Neural progenitor cell (in vitro differentiated cells): ENCODE measurements at regions not wholly inside any gene's neighbourhood (a gene's known extent, or its start where the extent isn't known, plus 50 kb on each side); places are given as distances from the start of the nearest gene placed in this dataset.

ENCODE experiments used
- DNase-seq: peaks from one replicate; pipeline ENCODE4 v3.0.0-alpha.2; 2016; ENCODE audit warnings: low spot score
- H2AFZ ChIP-seq: fragments of 200-600 bp; sonication (generic); replicated peaks from 2 replicates; pipeline ENCODE4 v1.6.1; 2016; ENCODE audit warnings: antibody characterized with exemption
- H3F3A ChIP-seq: fragments of 200-600 bp; sonication (generic); 2 replicates; pipeline ENCODE4 v1.6.1; 2016; ENCODE audit warnings: antibody characterized with exemption, low read depth
- H3K27ac ChIP-seq: fragments of 200-600 bp; sonication (generic); 2 replicates; pipeline ENCODE4 v1.5.1; 2016; ENCODE audit warnings: mild to moderate bottlenecking
- H3K27me3 ChIP-seq: fragments of 200-600 bp; sonication (generic); 2 replicates; pipeline ENCODE4 v1.6.1; 2016; ENCODE audit warnings: mild to moderate bottlenecking, moderate library complexity
- H3K36me3 ChIP-seq: fragments of 200-600 bp; sonication (generic); 2 replicates; pipeline ENCODE4 v1.5.1; 2016
- H3K4me1 ChIP-seq: fragments of 200-600 bp; sonication (generic); 2 replicates; pipeline ENCODE4 v1.6.1; 2016; ENCODE audit warnings: mixed run types
- H3K4me2 ChIP-seq: fragments of 200-600 bp; sonication (generic); 2 replicates; pipeline ENCODE4 v1.6.1; 2016
- H3K4me3 ChIP-seq: fragments of 200-600 bp; sonication (generic); 2 replicates; pipeline ENCODE4 v1.5.1; 2016
- H3K79me2 ChIP-seq: fragments of 200-600 bp; sonication (generic); 2 replicates; pipeline ENCODE4 v1.6.1; 2016; ENCODE audit warnings: low read depth
- H3K9ac ChIP-seq: fragments of 200-600 bp; sonication (generic); 2 replicates; pipeline ENCODE4 v1.6.1; 2016
- H3K9me3 ChIP-seq: fragments of 200-600 bp; sonication (generic); 2 replicates; pipeline ENCODE4 v1.5.1; 2016; ENCODE audit warnings: low read depth
- H4K20me1 ChIP-seq: fragments of 200-600 bp; sonication (generic); 2 replicates; pipeline ENCODE4 v1.6.1; 2016; ENCODE audit warnings: low read depth
- H3K27ac Mint-ChIP-seq: 3 replicates; pipeline ENCODE4 v1.8.0; 2021; ENCODE audit warnings: mixed read lengths
- H3K27me3 Mint-ChIP-seq: 2 replicates; pipeline ENCODE4 v1.8.0; 2022; ENCODE audit warnings: low read depth, mild to moderate bottlenecking, inconsistent platforms, moderate library complexity, mixed read lengths; ENCODE audit not compliant: insufficient read depth
- H3K36me3 Mint-ChIP-seq: 3 replicates; pipeline ENCODE4 v1.8.0; 2021; ENCODE audit warnings: mixed read lengths
- H3K4me1 Mint-ChIP-seq: 3 replicates; pipeline ENCODE4 v1.8.0; 2021; ENCODE audit warnings: mixed read lengths
- H3K4me3 Mint-ChIP-seq: 3 replicates; pipeline ENCODE4 v1.8.0; 2021; ENCODE audit warnings: mild to moderate bottlenecking, moderate library complexity, mixed read lengths
- H3K9me3 Mint-ChIP-seq: 3 replicates; pipeline ENCODE4 v1.8.0; 2020; ENCODE audit warnings: mixed read lengths
- CTCF ChIP-seq: fragments of 200-600 bp; sonication (generic); IDR thresholded peaks from 2 replicates; pipeline ENCODE4 v1.5.1; 2017; ENCODE audit warnings: antibody characterized with exemption, mild to moderate bottlenecking
- EZH2 ChIP-seq: fragments of 200-600 bp; sonication (generic); IDR thresholded peaks from 2 replicates; pipeline ENCODE4 v1.6.1; 2017; ENCODE audit warnings: antibody characterized with exemption, mild to moderate bottlenecking, moderate library complexity
- EZH2phosphoT487 ChIP-seq: fragments of 200-600 bp; sonication (generic); IDR thresholded peaks from 2 replicates; pipeline ENCODE4 v1.6.1; 2017; ENCODE audit warnings: antibody characterized with exemption

- no peaks in the 10 kb centered on the region for H3F3A ChIP-seq
- H3K27me3 Mint-ChIP-seq = no peaks in the 10 kb centered on the region
- H3K9me3 ChIP-seq = no peaks in the 10 kb centered on the region
- H3K36me3 Mint-ChIP-seq = no peaks in the 10 kb centered on the region
- no peaks in the 10 kb centered on the region for H4K20me1 ChIP-seq
- no peak for DNase-seq
- no peaks in the 10 kb centered on the region for H3K79me2 ChIP-seq
- H3K27me3 ChIP-seq = no peaks in the 10 kb centered on the region
- H3K9me3 Mint-ChIP-seq = no peaks in the 10 kb centered on the region
- no peak overlapping the region for H3K9ac ChIP-seq
- H3K4me1 ChIP-seq = no peaks in the 10 kb centered on the region
- H3K27ac ChIP-seq = no peak overlapping the region
- H3K27ac Mint-ChIP-seq = no peak overlapping the region
- H3K4me3 ChIP-seq = no peak overlapping the region
- H3K36me3 ChIP-seq = no peaks in the 10 kb centered on the region
- no peaks in the 10 kb centered on the region for H3K4me1 Mint-ChIP-seq
- TF ChIP-seq EZH2 = no peak
- TF ChIP-seq EZH2phosphoT487 = no peak
- TF ChIP-seq CTCF = no peak
- H3K4me3 Mint-ChIP-seq = no peak overlapping the region
- no peak overlapping the region for H2AFZ ChIP-seq
- no peak overlapping the region for H3K4me2 ChIP-seq
Observed at GRCh38 chr6:144911322-144911721, 626.2 kb downstream of the UTRN start.

- DNase-seq = no peak
- no peak overlapping the region for H3K9ac ChIP-seq
- TF ChIP-seq CTCF (no peak), EZH2phosphoT487 (no peak), EZH2 (no peak)
- H3K9me3 ChIP-seq = no peaks in the 10 kb centered on the region
- Mint-ChIP-seq H3K27ac (peak overlapping the region; percentile 17), H3K9me3 (no peaks in the 10 kb centered on the region), H3K4me3 (no peak overlapping the region), H3K4me1 (no peaks in the 10 kb centered on the region), H3K36me3 (no peaks in the 10 kb centered on the region), H3K27me3 (no peaks in the 10 kb centered on the region)
- no peak overlapping the region for H2AFZ ChIP-seq
- no peaks in the 10 kb centered on the region for H3F3A ChIP-seq
- H3K4me1 ChIP-seq = no peaks in the 10 kb centered on the region
- no peaks in the 10 kb centered on the region for H3K79me2 ChIP-seq
- no peak overlapping the region for H3K4me3 ChIP-seq
- no peaks in the 10 kb centered on the region for H3K36me3 ChIP-seq
- H3K4me2 ChIP-seq = no peak overlapping the region
- H4K20me1 ChIP-seq = no peaks in the 10 kb centered on the region
- no peak overlapping the region for H3K27ac ChIP-seq
- no peaks in the 10 kb centered on the region for H3K27me3 ChIP-seq
Observed at GRCh38 chr6:144912474-144912873, 627.3 kb downstream of the UTRN start.

DNA sequence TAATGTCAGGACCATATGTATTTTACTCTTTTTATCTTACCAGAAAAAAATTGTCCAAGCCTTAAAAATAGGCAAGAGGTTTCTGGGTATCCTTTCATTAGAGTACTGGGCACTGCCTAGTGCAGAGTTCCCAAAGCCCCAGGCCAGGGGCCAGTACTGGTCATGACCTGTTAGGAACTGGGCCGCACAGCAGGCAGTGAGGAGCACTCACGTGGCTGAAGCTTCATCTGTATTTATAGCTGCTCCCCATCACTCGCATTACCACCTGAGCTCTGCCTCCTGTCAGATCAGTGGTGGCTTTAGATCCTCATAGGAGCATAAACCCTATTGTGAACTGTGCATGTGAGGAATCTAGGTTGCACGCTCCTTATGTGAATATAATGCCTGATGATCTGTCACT lies 632.9 kb downstream of the UTRN start:
- no peaks in the 10 kb centered on the region for H3F3A ChIP-seq
- H4K20me1 ChIP-seq = no peaks in the 10 kb centered on the region
- TF ChIP-seq EZH2 = no peak
- no peak for TF ChIP-seq CTCF
- H3K4me3 ChIP-seq = no peak overlapping the region
- H3K27me3 Mint-ChIP-seq = no peaks in the 10 kb centered on the region
- H3K27me3 ChIP-seq = no peaks in the 10 kb centered on the region
- H3K36me3 ChIP-seq = no peaks in the 10 kb centered on the region
- no peaks in the 10 kb centered on the region for H3K9me3 Mint-ChIP-seq
- DNase-seq = no peak
- H3K4me2 ChIP-seq = no peak overlapping the region
- H3K9me3 ChIP-seq = no peaks in the 10 kb centered on the region
- no peak overlapping the region for H3K4me3 Mint-ChIP-seq
- H3K9ac ChIP-seq = no peak overlapping the region
- peak overlapping the region; percentile 38 for H3K27ac Mint-ChIP-seq
- peaks cover 13% of the 10 kb centered on the region for H3K4me1 Mint-ChIP-seq
- H3K4me1 ChIP-seq = peaks cover 15% of the 10 kb centered on the region
- no peaks in the 10 kb centered on the region for H3K36me3 Mint-ChIP-seq
- no peak overlapping the region for H2AFZ ChIP-seq
- H3K79me2 ChIP-seq = no peaks in the 10 kb centered on the region
- H3K27ac ChIP-seq = no peak overlapping the region

GRCh38 chr6:144919560-144919959 lies 634.4 kb downstream of the UTRN start:
- H3K27ac Mint-ChIP-seq = no peak overlapping the region
- H3K36me3 Mint-ChIP-seq = no peaks in the 10 kb centered on the region

More at GRCh38 chr6:144919560-144919959, 634.4 kb downstream of the UTRN start:
- Histone ChIP-seq H3K4me2 (no peak overlapping the region), H4K20me1 (no peaks in the 10 kb centered on the region), H3K36me3 (no peaks in the 10 kb centered on the region), H3K4me1 (peaks cover 15% of the 10 kb centered on the region), H3K4me3 (no peak overlapping the region), H3K9ac (no peak overlapping the region), H2AFZ (no peak overlapping the region), H3K79me2 (no peaks in the 10 kb centered on the region), H3K27me3 (no peaks in the 10 kb centered on the region), H3K9me3 (no peaks in the 10 kb centered on the region), H3K27ac (no peak overlapping the region), H3F3A (no peaks in the 10 kb centered on the region)
- H3K9me3 Mint-ChIP-seq = peaks cover 6% of the 10 kb centered on the region
- TF ChIP-seq EZH2phosphoT487 (no peak), CTCF (no peak), EZH2 (no peak)
- H3K4me1 Mint-ChIP-seq = peaks cover 13% of the 10 kb centered on the region
- no peak for DNase-seq
- H3K27me3 Mint-ChIP-seq = peaks cover 2% of the 10 kb centered on the region
- no peak overlapping the region for H3K4me3 Mint-ChIP-seq
